DMS53 (cell line): ENCODE measurements at regions not wholly inside any gene's neighbourhood (a gene's known extent, or its start where the extent isn't known, plus 50 kb on each side); places are given as distances from the start of the nearest gene placed in this dataset.
"Not testable (repeated sequence)": the region's sequence is repeated elsewhere in the genome, so short reads cannot be mapped to it uniquely, and the experiment has no call there.

Experiments used
- DNase-seq: peaks from one replicate; lab custom pipeline; 2025; lab: John Stamatoyannopoulos, UW

DNA sequence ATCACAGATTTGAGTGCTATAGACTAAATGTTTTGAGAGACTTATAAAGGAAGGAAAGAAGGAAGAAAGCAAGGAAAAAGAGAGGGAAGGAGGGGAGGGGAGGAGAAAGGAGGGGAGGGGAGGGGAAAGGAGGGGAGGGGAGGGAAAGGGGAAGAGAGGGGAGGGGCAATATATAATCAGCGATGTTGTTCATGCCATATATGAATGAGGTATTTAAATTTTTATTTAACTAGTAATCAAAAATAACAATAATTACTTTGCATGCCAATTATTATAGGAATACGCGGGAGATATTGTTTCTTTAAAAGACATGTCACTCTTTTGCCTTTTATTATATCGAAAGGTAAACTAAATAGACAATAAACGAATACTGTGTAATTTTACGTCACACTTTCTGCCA lies 1029.7 kb downstream of the FAT4 start:
- DNase-seq, result no peak

DNA sequence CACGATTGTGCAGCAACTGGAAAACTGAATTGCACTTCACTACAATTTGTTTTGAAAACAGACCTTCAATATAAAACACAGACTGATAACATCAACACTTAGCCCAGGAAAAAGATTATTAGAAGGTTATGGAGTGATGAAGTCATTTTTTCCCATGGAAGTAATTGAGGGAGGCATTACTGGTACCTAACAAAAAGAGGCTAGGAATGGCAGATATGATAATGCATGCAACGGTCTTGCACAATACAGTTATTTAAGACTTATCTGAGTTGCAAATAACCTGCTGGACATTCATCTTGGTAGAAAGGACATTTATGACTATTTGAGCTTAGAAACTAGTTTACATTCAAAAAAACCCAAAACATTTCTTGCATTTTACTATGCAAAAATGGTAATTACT lies 1031.9 kb downstream of the FAT4 start:
- DNase-seq, result no peak

DNA sequence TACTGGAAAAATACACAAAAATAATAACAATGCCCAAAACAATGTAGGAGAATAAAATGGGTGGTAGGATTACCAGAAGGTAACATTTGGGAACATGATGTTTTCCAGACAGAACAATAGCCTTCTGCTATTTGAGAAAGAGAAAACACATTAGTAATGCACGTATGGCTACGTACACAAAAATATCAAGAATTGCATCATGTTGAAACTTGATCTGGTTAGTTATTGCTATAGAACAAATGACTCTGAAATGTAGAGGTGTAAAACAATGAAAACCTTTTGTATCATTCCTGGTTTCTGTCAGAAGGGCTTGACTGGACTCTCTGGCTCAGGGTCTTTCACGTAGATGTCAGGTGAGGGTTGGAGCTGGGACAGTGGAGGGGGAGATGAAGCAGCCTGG lies 1040.0 kb downstream of the FAT4 start:
- peak; percentile 53 for DNase-seq

DNA sequence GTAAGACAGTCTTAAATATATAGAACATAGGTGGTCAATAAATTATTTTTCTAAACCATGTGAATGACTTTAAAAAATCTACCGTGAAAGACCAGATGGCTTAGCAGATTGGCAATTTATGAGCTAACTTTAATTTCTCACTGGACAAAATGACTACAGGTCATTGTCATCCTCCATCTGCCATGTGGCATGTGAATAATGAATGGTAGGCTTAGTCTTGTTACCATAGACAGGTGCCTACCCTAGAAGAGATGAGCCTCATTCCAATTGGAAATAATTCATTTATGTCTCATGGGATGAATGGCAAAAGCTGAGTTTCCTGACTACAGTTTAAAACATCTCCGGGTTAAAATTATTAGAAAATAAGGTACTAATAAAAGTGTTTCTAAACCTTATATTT lies 1043.3 kb downstream of the FAT4 start:
- no peak for DNase-seq

DNA sequence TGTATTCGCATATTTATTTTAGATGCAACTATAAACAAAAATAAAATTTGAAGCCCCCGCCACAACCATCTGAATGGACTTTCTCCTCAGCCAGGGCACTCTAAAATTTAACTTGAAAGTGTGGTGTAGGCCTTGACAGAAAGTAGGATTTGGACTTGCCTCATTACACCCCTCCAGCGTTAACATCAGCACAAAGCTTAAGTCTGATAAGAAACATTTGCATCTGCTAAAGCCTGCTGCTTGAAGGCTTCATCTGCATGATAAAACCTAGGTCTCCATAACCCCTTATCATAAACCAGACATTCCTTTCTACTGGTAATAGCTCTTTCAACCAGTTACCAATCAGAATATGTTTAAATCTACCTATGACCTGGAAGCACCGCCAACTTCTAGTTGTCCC lies 1046.5 kb downstream of the FAT4 start:
- no peak for DNase-seq

DNA sequence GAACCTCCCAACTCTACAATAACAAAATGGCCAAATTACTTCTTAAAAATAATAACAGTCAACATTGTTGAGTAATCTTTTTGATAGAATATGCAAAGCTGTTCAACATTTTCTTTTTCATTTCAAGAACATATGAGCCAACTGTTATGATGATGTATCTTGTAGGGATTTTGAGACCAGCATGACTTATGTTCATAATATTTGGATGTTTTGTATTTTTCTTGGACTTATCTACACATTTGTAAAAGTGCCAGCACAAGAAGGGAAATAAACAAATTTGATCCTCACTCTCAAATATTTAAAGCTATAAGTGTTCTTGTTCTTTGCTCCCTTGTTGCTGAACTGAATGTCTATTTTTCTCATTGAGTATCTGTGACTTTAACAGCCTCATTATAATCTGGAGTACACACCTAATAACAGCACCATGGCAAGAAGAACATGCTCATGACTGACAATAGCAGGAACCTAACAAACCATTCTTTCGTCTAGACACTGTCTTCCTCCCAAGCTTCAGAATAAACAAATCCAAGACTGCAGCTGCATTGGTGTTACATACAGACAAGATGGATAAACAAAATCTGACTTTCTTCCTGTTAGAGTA lies 1049.7 kb downstream of the FAT4 start:
- no peak for DNase-seq

DNA sequence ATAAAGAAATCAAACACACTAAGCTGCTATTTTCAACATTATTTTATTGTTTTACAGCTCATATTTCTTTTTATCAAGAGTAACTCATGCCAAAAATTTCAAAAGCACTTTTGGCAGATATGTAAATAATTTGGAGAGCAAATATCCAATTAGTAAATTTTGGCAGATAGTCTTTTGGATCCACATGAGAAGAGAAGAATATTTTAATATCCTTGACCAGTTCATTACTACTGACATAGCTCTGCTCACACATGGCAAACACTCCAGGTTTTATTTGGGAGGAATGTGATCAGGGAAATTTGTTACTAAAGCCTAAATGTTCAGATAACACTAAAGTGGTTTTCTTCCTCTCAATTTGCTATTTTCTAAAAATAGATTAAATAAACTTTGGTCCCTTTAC lies 1054.3 kb downstream of the FAT4 start:
- no peak for DNase-seq

DNA sequence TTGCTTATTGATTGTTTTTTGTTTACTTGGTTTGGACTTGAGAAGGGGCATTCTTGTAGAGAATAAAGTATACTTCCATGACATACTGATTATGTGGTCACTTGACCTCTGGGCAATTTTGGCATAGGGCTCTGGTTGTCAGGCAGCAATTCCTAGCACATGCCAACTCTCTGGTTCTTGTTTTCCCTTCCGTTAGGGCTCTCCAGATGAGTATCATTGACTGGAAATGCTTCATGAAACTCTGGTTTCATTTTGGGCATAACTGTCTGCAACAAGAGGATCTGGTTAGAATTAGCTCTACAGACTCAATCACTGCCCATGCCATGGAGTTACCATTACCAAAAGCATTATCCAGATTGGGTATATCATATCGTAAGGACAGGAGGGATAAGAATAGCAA lies 1057.9 kb downstream of the FAT4 start:
- no peak for DNase-seq

DNA sequence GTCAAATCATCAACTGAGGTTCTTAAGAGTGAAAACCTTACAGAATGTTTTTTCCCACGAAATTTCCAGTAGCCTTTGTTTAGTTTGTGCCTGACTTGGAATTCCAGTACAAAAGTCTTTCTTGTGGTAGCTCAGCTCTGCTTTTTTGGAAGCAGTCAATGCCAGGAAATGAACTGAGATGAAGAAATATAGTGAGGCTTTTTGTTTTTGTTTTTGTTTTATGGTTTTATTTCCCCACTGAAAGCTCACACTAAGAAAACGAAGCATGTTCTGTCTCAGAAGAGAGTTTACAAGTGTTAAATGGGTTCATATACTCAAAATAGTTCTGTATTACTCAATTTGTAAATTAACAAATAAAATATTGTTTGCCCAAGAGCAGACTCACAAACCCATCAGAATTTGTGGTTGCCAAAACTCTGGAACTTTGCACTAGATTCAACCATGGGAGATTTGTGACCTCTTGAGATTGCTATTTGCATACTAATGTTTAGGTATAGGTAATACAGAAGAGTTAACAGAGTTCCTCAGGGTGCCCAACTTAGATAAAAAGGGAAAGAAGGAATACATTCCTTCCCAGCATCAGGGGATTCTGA lies 1060.8 kb downstream of the FAT4 start:
- no peak for DNase-seq

DNA sequence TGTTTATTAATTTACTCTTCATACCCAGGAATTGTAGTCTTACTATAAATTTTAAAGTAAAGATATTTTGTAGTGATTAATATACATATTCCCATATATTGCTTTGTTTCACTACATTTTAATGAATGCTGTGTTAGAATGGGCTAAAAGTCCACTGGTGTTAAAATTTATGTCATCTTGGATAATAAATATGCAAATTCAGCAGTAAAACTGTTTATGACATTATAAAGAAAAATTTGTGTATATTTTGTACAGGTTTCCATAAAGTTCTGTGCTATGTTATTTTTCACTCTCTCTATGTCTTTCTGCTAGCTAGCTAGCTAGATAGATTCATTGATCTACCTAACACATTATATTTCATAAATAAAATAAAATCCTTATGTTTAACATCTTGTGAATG lies 1071.2 kb downstream of the FAT4 start:
- no peak for DNase-seq

DNA sequence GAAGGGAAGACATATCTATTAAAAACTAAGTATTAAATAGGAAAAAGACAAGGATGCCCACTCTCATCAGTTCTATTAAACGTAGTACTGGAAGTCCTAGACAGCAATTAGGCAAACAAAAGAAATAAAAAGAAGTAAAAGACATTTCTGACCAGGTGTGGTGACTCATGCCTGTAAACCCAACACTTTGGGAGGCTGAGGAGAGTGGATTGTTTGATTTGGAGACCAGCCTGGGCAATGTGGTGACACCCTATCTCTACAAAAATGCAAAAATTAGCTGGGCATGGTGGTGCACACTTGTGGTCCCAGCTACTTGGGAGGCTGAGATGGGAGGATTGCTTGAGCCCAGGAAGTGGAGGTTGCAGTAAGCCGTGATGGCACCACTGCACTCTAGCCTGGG lies 1071.8 kb downstream of the FAT4 start:
- peak; percentile 43 for DNase-seq

DNA sequence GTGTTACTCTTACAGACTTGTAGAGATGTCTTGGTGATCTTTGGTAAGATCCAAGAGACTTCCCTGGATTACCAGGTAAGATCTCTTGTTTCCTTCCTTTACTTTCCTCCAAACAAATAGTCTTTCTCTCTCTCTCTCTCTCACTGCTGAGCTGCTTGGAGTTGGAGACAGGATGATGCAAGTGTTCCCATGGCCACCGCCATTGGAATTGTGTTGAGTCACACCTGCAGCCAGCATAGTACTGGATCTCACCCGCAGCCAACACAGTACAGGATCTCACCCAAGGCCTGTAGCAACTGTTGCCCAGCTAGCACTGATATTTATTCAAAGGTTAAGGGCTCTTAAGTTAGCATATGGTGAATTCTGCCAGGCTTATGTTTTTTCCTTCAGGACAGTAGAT lies 1080.9 kb downstream of the FAT4 start:
- peak; percentile 70 for DNase-seq

DNA sequence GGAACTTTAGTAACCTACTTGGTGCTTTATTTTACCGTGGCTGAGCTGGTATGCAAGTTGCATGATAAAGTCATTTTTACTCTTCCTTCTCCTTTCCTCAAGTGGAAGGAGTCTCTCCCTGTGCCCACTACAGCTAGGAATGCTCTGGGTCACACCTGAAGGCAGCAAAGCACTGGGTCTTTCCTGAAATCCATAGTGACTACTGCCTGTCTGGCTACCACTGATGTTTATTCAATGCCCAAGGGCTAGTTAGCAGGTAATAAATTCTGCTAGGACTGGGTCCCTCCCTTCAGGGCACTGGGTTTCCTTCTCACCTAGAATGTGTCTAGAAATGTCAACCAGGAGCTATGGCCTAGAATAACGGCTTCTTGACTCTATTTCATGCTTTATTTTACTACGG lies 1081.4 kb downstream of the FAT4 start:
- peak; percentile 24 for DNase-seq

DNA sequence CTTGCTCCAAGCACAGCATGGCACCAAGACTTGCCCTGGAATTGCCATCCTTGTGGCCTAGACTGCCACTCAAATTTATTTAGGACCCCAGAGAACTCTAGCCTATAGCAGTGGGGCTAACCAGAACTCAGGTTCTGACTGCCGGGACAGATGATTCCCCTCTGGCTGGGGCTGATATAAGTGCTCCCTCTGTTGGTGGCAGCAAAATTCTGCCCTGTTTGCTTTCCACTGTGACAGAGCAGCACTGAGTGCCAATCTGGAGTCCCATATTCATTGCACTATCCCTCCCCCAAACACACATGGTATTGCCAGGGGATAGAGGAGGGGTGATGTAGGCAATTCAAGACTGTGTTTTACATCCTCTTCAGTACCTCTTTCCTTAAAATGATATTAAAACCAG lies 1081.9 kb downstream of the FAT4 start:
- DNase-seq, result peak; percentile 25

DNA sequence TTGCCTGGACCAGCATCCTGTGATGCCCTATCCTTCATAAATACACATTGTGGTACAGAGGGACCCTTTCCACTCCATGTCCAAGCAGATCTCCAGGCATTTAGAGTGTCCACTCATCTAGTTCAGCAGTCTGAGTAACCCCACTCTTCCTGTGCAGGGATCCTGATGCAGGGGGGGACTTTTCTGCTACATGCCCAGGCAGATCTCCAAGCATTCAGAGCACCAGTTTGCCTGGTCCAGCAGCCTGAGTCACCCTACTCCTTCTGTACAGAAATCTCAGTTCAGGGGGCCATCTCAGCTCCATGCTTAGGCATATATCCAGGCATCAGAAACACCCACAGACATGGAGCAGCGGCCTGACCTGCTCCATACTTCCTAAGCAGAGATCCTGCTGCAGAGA lies 1089.8 kb downstream of the FAT4 start:
- no peak for DNase-seq

DNA sequence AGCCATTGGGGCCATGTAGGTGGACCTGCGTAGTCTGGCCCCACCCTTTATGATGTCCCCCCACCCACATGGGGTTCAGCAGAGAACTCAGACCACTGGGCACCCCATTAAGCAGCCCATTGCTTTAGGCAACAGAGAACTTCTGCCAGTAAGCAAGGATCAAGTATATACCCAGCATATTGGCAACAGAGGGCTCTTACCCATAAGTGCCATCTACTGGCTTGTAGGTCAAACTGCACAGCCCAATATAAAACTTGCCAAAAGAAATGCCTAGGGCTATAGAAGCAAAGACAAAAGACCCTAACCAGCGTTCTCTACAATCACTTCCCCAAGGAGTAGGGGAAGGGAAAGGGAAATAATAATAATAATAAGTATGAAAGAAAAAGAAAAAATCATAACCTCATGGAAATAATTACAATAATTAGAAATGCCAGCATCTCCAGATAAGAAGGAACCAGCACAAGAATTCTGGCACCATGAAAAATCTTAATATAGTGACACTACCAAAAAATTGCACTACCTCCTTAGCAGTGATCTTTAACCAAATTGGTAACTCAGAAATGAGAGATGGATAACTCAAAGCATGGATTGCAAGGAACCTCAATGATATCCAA lies 1090.7 kb downstream of the FAT4 start:
- DNase-seq, result peak; percentile 61

DNA sequence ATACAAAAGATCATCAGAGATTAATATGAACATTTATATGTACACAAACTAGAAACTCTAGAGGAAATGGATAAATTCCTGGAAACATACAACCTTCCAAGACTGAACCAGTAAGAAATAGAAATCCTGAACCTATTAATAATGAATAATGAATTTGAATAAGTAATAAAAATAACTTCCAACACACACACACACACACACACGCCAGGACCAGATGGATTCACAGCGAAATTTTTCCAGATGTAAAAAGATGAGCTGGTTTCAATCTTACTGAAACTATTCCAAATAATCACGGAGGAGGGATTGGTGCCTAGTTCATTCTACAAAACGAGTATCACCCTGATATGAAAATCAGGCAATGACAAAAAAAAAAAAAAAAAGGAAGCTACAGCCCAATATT lies 1095.0 kb downstream of the FAT4 start:
- no peak for DNase-seq

DNA sequence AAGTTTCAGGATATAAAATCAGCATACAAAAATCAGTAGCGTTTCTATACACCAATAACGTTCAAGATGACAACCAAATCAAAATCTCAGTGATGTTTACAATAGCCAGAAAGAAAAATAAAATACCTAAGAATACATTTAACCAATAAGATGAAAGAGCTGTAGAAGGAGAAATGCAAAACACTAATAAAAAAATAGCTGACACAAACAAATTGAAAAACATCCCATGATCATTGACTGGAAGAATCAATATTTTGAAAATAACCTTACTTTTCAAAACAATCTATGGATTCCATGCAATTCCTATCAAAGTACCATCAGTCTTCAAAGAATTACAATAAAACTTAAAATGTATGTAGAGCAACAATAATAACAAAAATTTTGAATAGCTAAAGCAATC lies 1096.3 kb downstream of the FAT4 start:
- no peak for DNase-seq

DNA sequence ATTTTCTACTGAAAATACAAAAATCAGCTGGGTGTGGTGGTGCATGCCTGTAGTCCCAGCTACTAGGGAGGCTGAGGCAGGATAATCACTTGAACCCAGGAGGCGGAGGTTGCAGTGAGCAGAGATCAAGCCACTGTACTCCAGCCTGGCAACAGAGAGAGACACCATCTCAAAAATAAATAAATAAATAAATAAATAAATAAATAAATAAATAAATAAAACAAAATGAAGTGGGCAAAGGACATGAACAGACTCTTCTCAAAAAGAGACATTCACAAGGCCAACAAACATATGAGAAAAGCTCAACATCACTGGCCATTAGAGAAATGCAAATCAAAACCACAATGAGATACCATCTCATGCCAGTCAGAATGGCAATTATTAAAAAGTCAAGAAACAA lies 1097.6 kb downstream of the FAT4 start:
- DNase-seq, result not testable (repeated sequence)

DNA sequence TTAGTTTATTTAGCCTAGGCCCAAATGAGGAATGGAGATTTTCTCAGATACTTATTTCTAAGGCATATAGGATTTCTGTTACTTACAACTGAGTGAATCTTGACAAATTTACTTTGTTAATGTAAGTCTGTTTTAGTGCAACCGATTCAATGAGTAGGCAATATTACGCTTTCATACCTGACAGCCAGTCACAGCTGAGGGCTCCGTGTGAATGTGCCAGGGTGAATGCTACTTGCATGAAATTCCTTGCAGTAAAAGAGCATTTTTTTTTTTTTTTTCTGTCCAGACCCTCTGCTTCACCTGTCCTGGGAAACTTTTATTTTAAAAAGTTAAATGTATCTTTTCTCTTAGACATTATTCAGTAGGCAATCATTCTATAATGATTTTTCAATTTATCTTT lies 1100.0 kb downstream of the FAT4 start:
- DNase-seq, result no peak

DNA sequence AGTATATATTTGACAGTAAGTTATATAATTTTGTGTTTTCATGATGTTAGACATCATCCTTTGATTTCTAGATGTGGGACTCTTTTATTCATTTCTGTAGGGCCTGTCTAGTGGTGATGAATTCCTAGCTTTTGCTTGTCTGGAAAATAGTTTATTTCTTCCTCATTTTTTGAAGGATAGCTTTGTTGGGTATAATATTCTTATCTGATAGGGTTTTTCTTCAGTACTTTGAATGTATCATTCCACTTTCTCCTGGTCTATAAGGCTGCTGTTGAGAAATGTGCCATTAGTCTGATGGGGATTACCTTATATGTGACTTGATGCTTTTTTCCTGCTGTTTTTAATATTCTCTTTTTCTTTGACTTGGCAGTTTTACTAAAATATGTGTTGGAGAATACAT lies 1104.5 kb downstream of the FAT4 start:
- DNase-seq, result no peak

DNA sequence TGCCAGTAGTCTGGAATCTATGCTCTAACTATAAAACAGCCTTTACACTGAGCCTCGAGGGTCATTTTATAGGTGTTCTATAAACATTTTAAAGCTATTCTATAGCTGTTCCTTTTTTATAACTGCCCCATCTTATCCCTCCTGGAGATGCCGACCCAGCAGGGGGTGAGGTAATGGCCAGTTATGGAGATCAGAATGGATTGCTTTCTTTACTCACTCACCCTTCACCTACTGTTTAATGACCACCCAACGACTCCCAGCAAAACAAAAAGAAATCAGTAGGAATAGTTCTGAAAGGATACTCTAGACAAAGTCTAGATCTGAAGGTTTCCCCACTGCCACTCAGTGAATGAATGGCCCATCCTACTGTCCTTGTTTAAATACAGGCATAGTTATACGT lies 1113.1 kb downstream of the FAT4 start:
- DNase-seq, result no peak

DNA sequence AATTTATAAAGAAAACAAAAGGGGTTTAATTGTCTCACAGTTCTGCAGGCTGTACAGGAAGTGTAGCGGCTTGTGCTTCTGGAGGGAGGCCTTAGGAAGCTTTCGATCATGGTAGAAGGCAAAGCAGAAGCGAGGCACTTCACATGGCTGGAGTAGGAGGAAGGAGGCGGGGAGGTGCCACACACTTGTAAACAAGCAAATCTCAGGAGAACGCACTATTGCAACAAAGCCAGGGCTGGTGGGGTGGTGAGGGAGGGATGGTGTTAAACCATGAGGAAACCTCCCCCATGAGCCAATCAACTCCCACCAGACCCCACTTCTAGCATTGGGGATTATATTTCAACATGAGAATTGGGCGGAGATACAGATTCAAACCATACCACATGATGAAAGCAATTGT lies 1116.3 kb downstream of the FAT4 start:
- DNase-seq, result no peak

DNA sequence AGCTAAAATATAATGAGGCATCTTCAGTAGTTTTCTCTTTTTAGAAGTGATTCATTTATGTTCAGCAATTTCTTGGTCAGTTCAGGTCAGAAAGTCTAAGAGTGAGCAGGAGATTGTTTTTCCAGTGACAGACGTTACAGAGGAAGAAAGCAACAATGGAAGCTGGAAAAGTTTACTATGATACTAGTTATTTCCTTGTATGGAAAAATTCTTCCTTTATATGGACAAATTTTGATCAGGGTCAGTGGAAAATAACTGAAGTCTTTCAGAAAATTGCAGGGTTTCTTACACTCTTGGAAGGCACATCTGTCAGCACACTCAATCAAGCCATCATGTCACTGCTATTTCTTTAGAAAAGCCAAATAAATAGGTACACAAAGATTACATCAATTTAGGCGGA lies 1120.7 kb downstream of the FAT4 start:
- DNase-seq, result no peak
